ENCODE measurements at regions not wholly inside any gene's neighbourhood (a gene's known extent, or its start where the extent isn't known, plus 50 kb on each side); places are given as distances from the start of the nearest gene placed in this dataset.
"Not testable (repeated sequence)": the region's sequence is repeated elsewhere in the genome, so short reads cannot be mapped to it uniquely, and the experiment has no call there.

DNA sequence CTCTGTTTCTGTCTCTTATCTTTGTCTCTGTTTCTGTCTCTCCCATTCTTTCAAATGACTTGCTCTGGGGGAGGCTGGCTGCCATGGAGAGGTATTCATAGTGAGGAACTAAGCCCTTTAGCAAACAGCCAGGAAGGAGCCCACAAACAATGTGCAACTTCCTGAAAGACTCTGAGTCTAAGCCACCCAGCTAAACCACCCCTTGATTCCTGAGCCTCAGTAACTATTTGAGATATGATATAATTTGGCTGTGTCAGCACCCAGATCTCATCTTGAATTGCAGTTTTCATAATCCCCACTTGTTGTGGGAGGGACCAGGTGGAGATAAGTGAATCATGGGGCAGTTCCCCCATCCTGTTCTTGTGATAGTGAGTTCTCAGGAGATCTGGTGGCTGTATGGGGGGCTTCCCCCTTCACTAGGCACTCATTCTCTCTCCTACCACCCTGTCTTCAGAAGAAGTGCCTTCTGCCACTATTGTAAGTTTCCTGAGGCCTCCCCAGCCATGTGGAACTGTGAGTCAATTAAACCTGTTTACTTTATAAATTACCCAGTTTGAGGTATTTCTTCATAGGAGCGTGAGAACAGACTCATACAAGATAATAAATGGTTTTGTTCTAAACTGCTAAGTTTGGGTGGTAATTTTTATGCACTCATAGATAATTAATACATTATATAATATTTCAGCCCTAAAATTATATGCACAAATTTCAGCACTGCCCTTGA lies 121.2 kb upstream of the FOXP2 start:
- no peak for DNase-seq (ENCODE audit: low read depth, low spot score)

- DNase-seq (ENCODE audit: low read depth, low spot score): no peak
Measured at GRCh38 chr7:114279901-114280300, 134.7 kb upstream of the FOXP2 start.

- DNase-seq (ENCODE audit: low read depth, low spot score): no peak
Measured at GRCh38 chr7:114273218-114273617, 141.4 kb upstream of the FOXP2 start.

GRCh38 chr7:114269714-114270113 lies 144.9 kb upstream of the FOXP2 start:
- no peak for DNase-seq (ENCODE audit: low read depth, low spot score)

DNA sequence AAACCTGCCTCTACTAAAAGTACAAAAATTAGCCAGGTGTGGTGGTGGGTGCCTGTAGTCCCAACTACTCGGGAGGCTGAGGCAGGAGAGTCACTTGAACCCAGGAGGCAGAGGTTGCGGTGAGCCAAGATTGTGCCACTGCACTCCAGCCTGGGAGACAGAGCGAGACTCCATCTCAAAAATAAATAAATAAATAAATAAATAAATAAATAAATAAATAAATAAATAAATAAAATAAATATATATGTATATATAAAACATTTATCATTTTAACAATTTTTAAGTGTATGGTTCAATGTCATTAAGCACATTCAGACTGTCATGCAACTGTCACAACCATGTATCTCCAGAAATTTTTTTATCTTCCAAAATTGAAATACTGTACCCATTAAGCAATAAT lies 147.1 kb upstream of the FOXP2 start:
- not testable (repeated sequence) for DNase-seq (ENCODE audit: low read depth, low spot score)

DNA sequence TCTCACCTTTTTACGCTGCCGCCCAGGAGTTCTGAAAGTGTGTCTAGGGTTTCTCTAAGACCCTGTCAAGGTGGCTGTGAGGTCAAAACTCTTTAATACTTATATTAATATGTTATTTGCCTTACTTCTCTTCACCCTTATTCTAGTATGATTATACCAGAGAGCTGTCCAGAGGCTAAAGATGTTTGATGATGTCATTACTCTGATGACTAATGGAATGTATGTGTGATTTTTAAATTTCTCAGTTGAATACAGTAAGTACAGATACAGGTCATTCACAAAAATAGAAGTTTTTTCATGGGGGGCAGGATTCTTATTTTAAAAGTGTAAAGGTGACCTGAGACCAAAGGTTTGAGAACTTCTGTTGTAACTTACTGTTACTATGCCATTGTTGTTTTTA lies 150.6 kb upstream of the FOXP2 start:
- no peak for DNase-seq (ENCODE audit: low read depth, low spot score)

- no peak for DNase-seq (ENCODE audit: low read depth, low spot score)
Measured at GRCh38 chr7:114263219-114263618, 151.4 kb upstream of the FOXP2 start.

GRCh38 chr7:114255404-114255841 lies 159.2 kb upstream of the FOXP2 start:
- DNase-seq (ENCODE audit: low read depth, low spot score): no peak

DNA sequence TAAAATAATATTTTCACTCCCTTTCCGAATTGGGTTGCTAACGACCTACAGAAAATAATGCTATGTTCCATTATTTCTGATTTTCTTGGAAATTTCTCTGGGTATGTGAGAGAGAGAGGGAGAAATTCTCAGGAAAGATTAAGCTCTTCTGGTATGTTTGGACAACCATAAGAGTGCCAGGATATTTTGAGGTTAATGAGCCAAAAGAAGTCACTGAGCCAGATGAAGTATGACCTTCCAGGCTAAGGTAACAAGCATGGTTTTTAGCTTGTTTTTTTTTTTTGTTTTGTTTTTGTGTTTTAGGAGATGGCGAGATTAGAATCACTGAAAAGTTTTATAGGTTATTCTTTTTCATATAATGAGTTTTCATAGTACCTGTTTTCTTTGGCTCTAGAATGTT lies 171.0 kb upstream of the FOXP2 start:
- no peak for DNase-seq (ENCODE audit: low read depth, low spot score)

GRCh38 chr7:114242992-114243507 lies 171.6 kb upstream of the FOXP2 start:
- no peak for DNase-seq (ENCODE audit: low read depth, low spot score)

DNA sequence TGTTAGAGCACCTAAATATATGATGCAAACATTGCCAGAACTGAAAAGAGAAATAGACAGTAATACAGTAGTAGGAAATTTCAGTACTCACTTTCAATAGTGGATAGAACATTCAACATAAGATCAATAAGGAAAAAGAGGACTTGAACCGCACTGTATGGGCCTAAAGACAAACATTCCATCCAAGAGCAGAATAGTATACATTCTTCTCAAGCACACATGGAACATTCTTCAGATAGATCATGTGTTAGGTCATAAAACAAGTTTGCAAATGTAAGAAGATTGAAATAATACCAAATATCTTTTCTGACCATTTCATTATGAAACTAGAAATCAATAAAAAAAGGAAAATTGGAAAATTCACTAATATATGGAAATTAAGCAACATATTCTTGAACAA lies 185.4 kb upstream of the FOXP2 start:
- DNase-seq (ENCODE audit: low read depth, low spot score): no peak

- DNase-seq (ENCODE audit: low read depth, low spot score): no peak
Measured at GRCh38 chr7:114225784-114226183, 188.8 kb upstream of the FOXP2 start.

DNA sequence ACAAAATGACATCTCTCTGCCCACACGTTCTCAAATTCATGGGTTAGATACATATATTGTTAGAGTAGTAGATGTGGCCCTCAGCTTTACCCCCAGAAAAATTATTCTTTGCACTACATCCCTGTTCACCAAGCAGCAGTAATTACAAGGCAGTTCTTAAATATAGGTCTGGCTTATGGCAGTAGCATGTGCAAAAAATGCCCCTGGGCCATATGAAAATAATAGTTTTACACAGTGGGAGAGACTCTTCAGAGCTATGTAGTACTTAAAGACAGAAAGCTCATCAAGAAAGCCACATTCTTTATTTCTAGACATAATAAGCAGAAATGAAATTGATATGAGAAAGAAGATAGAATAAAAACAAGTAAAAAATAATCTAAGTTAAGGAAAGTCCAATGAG lies 196.3 kb upstream of the FOXP2 start:
- DNase-seq (ENCODE audit: low read depth, low spot score): no peak

- no peak for DNase-seq (ENCODE audit: low read depth, low spot score)
Measured at GRCh38 chr7:114217026-114217806, 197.4 kb upstream of the FOXP2 start.

DNA sequence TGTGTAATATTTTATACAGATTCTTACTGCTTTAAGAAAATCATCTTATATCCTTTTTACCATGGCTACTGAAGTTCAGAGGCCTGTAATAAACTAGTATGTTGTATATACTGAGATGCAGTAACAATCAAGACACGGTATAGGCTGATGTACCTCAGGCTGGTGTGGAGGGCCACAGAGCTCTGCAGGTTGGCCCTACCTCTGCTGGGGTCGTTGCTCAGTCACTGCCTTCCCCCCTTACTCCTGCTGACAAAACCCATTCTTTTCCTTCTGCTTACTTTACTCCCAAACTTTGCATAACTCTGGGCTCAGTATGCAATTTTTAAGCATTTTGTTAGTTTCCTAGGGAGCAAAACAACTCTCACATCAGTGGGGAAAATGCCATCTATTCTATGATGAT lies 200.1 kb upstream of the FOXP2 start:
- DNase-seq (ENCODE audit: low read depth, low spot score): no peak

- DNase-seq (ENCODE audit: low read depth, low spot score): no peak
Measured at GRCh38 chr7:114212721-114213429, 201.7 kb upstream of the FOXP2 start.

DNA sequence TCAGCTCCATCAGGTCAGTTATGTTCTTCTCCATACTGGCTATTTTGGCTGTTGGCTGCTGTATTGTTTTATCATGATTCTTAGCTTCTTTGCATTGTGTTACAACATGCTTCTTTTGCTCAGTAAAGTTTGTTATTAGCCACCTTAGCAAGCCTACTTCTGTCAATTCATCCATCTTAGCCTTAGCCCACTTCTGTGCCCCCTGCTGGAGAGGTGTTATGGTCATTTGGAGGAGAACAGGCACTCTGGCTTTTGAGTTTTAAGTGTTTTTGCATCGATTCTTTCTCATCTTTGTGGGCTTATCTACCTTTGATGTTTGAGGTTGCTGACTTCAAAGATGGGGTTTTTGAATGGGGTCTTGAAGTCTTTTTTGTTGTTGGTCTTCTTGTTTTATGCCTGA lies 204.6 kb upstream of the FOXP2 start:
- no peak for DNase-seq (ENCODE audit: low read depth, low spot score)

GRCh38 chr7:114206688-114207087 lies 207.9 kb upstream of the FOXP2 start:
- no peak for DNase-seq (ENCODE audit: low read depth, low spot score)

DNA sequence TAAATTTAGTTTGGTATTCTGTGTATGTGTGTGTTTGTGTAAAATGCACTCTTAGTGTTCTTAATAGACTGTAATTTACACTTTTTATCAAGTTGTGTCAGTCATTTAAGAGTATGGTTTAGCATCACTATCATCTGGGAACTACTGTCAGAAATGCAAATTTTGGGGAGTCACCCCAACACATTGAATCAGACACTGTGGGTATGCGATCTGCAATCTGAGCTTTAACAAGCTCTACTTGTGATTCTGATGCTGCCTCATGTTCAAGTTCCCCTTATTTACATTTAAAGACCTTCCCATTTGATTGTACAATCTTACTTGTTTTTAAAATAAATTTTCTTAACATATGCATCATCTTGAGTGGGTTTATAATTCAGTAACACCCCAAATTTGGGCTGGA lies 218.1 kb upstream of the FOXP2 start:
- DNase-seq (ENCODE audit: low read depth, low spot score): no peak

DNA sequence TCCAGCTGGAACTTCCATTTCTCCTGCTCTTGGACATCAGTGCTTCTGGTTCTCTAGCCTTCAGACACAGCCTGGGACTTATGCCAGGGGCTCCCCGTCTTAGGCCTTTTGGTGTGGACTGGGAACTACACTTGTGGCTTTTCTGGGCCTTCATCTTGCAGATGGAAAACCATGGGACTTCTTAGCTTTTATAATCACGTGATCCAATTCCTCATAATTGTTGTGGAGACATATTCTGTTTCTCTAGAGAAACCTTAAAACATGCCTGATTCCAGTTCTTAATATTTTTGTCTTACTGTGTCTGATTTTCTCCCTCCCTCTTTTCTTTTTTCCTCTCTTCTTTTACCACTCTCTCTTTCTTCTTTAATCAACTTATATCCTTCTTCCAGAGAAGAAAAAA lies 224.2 kb upstream of the FOXP2 start:
- no peak for DNase-seq (ENCODE audit: low read depth, low spot score)

GRCh38 chr7:114183311-114184088 lies 231.1 kb upstream of the FOXP2 start:
- no peak for DNase-seq (ENCODE audit: low read depth, low spot score)

DNA sequence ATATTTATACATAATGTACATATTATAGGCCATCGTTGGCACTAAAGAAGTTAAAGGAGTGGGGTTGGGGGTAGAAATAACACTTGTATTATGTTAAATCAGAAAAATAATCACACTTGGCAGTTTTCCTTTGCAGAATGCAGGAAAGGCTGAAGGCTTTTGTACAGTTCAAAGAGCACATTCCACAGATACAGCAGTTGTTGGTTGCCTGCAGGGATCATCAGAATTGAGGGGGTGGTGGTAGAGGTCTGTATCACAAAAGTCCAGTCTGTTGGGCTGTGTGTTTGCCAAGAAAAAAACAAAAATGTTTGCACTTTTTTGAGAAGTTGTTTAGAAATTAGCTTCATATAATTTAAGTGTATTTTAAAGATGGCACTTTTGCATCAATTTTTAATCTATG lies 231.8 kb upstream of the FOXP2 start:
- peak; percentile 9 for DNase-seq (ENCODE audit: low read depth, low spot score)
